Skeletal muscle tissue (tissue), 3 donors: ENCODE measurements at regions not wholly inside any gene's neighbourhood (a gene's known extent, or its start where the extent isn't known, plus 50 kb on each side); places are given as distances from the start of the nearest gene placed in this dataset.
"Not testable (repeated sequence)": the region's sequence is repeated elsewhere in the genome, so short reads cannot be mapped to it uniquely, and the experiment has no call there.

Experiments used
- H3K27ac ChIP-seq: one replicate; pipeline ENCODE4 v1.7.0; 2013; ENCODE audit warnings: mild to moderate bottlenecking, low read depth, low read length, inconsistent platforms
- H3K27me3 ChIP-seq, 3 donors: one replicate each; pipeline ENCODE4 v1.7.0; 2013; ENCODE audit warnings: low read length in 3 of 3; ENCODE audit not compliant: control insufficient read depth in 3 of 3, insufficient read depth in 3 of 3
- H3K36me3 ChIP-seq, 3 donors: one replicate each; pipeline ENCODE4 v1.7.0; 2013; ENCODE audit warnings: low read length in 3 of 3; ENCODE audit not compliant: control insufficient read depth in 3 of 3, insufficient read depth in 3 of 3
- H3K4me1 ChIP-seq, 3 donors: one replicate each; pipeline ENCODE4 v1.7.0; 2013; ENCODE audit warnings: low read length in 3 of 3, mild to moderate bottlenecking in 3 of 3; ENCODE audit not compliant: control insufficient read depth in 3 of 3, insufficient read depth in 3 of 3
- H3K4me3 ChIP-seq, 3 donors: one replicate each; pipeline ENCODE4 v1.7.0; 2013; ENCODE audit warnings: low read length in 3 of 3
- H3K9ac ChIP-seq, 3 donors: one replicate each; pipeline ENCODE4 v1.7.0; 2013; ENCODE audit warnings: low read length in 3 of 3, mild to moderate bottlenecking in 3 of 3, moderate library complexity in 2 of 3, low read depth in 1 of 3
- H3K9me3 ChIP-seq, 3 donors: one replicate each; pipeline ENCODE4 v1.7.0; 2013; ENCODE audit warnings: low read length in 3 of 3; ENCODE audit not compliant: control insufficient read depth in 3 of 3
- donor health status: Osteomylitis.

DNA sequence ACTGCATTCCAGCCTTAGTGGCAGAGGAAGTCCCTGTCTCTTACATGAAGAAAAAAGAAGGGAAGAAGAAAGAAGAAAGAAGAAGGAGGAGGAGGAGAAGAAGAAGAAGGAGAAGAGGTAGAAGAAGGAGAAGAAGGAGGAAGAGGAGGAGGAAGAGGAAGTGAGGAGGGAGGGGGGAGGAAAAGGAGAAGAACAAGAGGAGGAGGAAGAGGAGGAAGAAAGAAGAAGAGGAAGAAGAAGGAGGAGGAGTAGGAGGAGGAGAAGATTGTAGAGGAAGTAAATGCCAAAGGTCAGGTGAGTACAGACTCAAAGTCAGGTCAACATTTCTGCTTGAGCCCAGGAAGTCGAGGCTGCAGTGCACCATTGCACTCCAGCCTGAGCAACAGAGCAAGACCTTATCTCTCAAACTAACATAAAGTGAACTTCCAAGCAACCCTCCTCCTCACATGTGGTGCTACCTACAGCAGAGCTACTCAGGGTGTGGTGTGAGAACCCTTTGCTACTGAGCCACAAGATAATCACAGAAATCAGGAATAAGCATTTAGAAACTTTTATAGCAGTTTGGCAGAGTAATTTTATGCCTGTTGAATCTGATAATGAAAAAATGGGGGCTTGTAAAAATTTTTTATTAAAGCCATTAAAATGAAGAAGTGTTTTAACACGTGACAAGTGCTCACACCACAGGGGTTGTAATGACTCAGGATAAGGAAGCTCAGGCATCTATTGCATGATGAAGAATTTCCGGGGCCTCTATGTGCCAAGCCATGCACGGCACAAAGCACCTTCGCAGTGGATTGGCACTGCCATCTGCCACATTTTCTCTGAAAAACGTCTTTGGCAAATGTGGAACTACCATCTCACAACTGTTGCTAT, 224.9 kb upstream of the AUTS2 start:
- Histone ChIP-seq H3K9ac (no peak overlapping the region), H3K27ac (no peak overlapping the region), H3K4me3 (no peak overlapping the region), H3K4me1 (no peaks in the 10 kb centered on the region), H3K27me3 (no peaks in the 10 kb centered on the region), H3K9me3 (no peaks in the 10 kb centered on the region), H3K36me3 (no peaks in the 10 kb centered on the region)

DNA sequence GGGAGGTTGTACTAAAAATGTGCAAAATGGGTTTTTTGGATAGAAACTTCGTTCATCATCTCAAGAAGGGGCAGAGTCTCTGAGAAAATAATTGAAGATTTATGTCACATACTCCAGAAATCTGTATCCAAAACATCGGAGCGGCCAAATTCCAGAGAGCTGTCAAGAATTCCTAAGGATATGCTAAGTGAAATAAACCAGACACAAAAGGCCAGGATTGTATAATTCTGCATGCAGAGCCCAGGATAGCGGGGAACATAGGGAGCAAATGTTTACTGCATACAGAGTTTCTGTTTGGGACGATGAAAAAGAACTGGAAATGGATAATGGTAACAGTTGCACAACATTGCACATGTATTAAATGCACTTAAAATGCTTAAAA, 224.2 kb upstream of the AUTS2 start:
- Histone ChIP-seq H3K4me1 (no peaks in the 10 kb centered on the region), H3K4me3 (no peak overlapping the region), H3K9ac (no peak overlapping the region), H3K27ac (no peak overlapping the region), H3K36me3 (no peaks in the 10 kb centered on the region), H3K9me3 (no peaks in the 10 kb centered on the region), H3K27me3 (no peaks in the 10 kb centered on the region)

DNA sequence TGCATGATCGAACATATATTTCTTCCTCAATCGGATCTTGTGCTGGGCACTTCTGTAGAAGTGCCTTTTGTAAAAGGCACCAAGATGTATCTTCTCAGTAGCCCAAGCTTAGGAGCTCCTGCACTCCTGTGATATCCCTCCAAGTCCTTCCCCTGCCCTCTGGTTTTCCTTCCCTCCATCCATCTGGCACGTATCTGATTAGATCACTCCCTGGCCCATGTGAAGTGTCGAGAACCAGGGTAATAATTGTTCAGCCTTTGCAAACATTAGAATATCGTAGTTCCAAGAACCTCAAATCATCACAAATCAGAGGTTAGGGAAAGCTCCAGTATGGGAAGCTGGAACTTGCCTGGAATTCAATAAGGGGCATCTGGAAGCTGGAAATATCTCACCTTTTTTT, 221.1 kb upstream of the AUTS2 start:
- Histone ChIP-seq H3K4me3 (no peak overlapping the region), H3K27me3 (no peaks in the 10 kb centered on the region), H3K9ac (no peak overlapping the region), H3K9me3 (no peaks in the 10 kb centered on the region), H3K4me1 (no peaks in the 10 kb centered on the region), H3K27ac (no peak overlapping the region), H3K36me3 (no peaks in the 10 kb centered on the region)

DNA sequence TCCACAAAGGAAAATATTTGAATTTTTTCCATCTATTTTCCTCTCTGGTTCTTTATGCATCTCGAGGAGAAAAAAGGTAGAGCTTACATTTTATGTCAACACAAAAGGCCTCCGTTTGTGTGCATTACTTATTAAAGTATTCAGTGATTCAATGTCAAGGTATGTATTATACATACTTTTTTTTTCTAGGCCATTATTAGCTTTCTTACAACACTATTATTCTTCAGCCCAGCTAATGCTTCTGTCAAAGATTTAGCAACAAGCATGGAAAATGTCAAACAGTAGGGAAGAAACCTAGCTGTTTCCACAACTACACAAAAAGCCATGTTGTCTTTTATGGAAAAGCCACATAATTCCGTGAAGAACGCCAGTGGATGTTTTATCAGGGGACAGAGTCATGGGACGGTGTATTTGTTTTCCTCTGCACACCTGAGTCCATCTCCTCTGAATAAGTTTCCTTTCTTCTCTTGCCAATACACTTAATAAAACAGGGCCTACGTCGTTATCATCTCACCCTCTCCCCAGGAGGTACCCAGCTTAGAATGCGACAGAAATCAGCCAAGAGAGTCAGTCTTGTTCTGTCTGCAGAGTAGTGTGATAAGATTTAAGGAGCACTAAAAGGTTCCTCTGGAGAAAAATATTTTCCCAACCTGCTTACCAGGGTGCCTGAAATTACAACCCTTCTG, 209.7 kb upstream of the AUTS2 start:
- H3K4me1 ChIP-seq, result no peaks in the 10 kb centered on the region
- H3K4me3 ChIP-seq, result no peak overlapping the region
- no peak overlapping the region for H3K9ac ChIP-seq
- H3K27ac ChIP-seq, result no peak overlapping the region
- H3K9me3 ChIP-seq, result peaks cover 0 to 2% (median 0%) of the 10 kb centered on the region in 3 donors
- no peaks in the 10 kb centered on the region for H3K27me3 ChIP-seq
- no peaks in the 10 kb centered on the region for H3K36me3 ChIP-seq

DNA sequence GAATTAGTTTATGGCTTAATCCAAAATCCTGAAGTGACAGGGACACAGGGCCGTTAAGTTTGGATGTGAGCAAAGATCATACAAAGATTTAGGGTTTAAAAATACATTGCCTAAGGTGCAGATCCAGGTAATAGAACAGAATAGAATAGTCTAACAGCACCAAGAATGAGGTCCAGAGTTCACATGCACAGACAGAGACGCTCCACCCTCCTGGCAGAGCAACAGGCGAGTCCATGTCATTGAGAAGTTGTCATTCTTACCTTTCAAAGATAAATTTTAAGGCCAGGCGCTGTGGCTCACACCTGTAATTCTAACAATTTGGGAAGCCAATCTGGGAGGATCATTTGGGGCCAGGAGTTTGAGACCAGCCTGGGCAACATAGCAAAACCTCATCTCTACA, 209.1 kb upstream of the AUTS2 start:
- Histone ChIP-seq H3K27ac (no peak overlapping the region), H3K36me3 (no peaks in the 10 kb centered on the region), H3K27me3 (no peaks in the 10 kb centered on the region), H3K4me3 (no peak overlapping the region), H3K4me1 (no peaks in the 10 kb centered on the region), H3K9me3 (peaks cover 0 to 2% (median 0%) of the 10 kb centered on the region in 3 donors), H3K9ac (no peak overlapping the region)

DNA sequence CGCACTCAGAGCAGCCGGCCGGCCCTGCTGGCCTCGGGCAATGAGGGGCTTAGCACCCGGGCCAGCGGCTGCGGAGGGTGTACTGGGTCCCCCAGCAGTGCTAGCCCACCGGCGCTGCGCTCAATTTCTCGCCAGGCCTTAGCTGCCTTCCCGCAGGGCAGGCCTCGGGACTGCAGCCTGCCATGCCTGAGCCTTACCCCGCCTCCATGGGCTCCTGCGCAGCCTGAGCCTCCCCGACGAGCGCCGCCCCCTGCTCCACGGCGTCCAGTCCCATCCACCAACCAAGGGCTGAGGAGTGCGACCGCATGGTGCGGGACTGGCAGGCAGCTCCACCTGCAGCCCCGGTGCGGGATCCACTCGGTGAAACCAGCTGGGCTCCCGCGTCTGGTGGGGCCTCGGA, 204.4 kb upstream of the AUTS2 start:
- not testable (repeated sequence) for H3K4me1 ChIP-seq, H3K9me3 ChIP-seq, H3K36me3 ChIP-seq, H3K27ac ChIP-seq, H3K9ac ChIP-seq, H3K27me3 ChIP-seq, H3K4me3 ChIP-seq

DNA sequence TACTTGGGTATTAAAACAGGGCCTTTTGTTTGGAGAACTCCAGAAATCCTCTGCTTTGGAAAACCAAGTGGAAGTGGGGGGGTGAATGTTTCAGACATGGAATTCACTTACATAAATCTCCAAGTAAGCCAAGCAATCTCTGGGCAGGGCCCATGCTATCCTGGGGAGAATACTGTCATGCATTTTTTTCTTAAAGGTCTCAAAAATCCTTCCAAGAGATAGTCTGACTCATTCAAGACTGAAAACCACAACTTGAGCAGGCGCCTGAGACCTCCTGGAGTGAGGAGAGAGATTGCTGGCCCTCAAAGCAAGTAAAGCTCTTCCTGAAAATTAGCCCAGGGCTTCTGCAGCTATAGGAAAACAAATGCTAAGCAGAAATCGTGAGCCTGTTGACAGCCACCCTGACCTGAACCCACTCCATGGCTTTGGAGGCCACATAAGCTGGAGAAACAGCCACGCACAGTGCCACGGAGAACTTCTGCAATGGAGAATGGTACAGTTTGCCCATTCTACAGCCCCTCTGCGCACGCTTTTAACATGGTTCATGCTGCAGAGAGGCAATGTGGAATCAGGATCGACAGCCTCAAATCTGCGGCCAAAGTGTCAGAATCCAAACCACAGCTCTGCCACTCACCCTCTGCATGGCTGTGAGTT, 203.1 kb upstream of the AUTS2 start:
- Histone ChIP-seq H3K36me3 (no peaks in the 10 kb centered on the region), H3K27ac (no peak overlapping the region), H3K9ac (no peak overlapping the region), H3K4me3 (no peak overlapping the region), H3K27me3 (no peaks in the 10 kb centered on the region), H3K9me3 (peaks cover 0 to 2% (median 0%) of the 10 kb centered on the region in 3 donors), H3K4me1 (peaks cover 0 to 4% (median 2%) of the 10 kb centered on the region in 3 donors)

DNA sequence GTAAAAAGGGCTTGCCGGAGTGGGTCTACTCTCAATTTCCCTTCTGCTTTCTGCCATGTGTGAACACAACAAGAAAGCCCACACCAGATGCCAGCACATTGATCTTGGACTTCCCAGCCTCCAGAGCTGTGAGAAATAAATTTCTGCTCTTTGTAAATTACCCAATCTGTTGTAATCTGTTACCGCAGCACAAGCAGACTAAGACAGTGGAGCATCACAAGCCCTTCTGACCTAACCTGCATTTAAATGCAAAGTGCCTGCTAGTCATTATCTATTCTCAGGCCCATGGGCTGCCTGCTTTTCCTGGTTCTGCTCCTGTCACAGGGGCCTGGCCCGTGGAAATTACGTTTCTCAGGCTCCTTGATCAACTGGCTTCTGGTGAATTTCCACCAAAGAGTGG, 199.3 kb upstream of the AUTS2 start:
- Histone ChIP-seq H3K36me3 (no peaks in the 10 kb centered on the region), H3K27me3 (no peaks in the 10 kb centered on the region), H3K27ac (no peak overlapping the region), H3K9me3 (peaks cover 0 to 2% (median 0%) of the 10 kb centered on the region in 3 donors), H3K4me3 (no peak overlapping the region), H3K4me1 (peaks cover 0 to 4% (median 2%) of the 10 kb centered on the region in 3 donors), H3K9ac (no peak overlapping the region)

DNA sequence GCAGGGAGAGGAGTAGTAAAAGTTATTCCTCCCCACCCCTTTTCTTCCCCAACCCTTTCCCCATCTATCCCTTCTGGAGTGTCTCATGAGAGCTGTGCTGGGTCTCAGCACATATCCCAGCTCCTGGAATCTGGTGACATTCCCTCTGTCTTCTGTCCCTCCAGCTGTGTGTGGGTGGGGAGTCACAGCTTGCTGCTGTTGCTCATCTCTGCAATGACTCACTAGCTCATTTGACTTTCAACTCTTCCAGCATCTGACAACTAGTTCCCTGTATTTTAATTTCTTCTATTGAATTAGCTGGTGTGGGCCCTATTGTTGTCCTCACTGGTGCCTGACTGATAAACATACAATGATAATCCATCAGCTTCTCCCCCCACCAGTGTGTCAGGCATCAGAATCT, 198.9 kb upstream of the AUTS2 start:
- Histone ChIP-seq H3K4me1 (peaks cover 0 to 4% (median 2%) of the 10 kb centered on the region in 3 donors), H3K9me3 (peaks cover 0 to 2% (median 0%) of the 10 kb centered on the region in 3 donors), H3K36me3 (no peaks in the 10 kb centered on the region), H3K27ac (no peak overlapping the region), H3K27me3 (no peaks in the 10 kb centered on the region), H3K9ac (no peak overlapping the region), H3K4me3 (no peak overlapping the region)

DNA sequence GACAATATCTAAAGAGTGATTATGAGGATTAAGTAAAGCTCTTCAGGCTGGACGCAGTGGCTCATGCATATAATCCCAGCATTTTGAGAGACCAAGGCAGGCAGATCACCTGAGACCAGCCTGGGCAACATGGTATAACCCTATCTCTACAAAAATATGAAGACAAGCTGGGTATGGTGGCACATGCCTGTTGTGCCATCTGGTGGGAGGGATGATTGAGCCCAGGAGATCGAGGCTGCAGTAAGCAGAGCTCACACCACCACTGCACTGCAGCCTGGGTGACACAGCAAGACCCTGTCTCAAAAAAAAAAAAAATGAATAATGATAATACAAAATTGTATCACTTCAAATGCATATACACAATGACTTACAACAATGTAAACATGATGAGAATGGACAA, 195.6 kb upstream of the AUTS2 start:
- Histone ChIP-seq H3K9me3 (peaks cover 0 to 2% (median 0%) of the 10 kb centered on the region in 3 donors), H3K27ac (no peak overlapping the region), H3K9ac (no peak overlapping the region), H3K4me1 (no peaks in the 10 kb centered on the region), H3K27me3 (no peaks in the 10 kb centered on the region), H3K4me3 (no peak overlapping the region), H3K36me3 (no peaks in the 10 kb centered on the region)
